Stimulated activated naive CD8-positive, alpha-beta T cell treated with anti-CD3 and anti-CD28 coated beads, Interleukin-15, Interleukin-2, amounts not matched to agents 100 U/mL and 50 U/mL, for 24 hours (primary cell): ENCODE measurements at regions not wholly inside any gene's neighbourhood (a gene's known extent, or its start where the extent isn't known, plus 50 kb on each side); places are given as distances from the start of the nearest gene placed in this dataset.
A peak's percentile ranks its signal among the peaks of the same experiment; 100 is the strongest.

Experiments
- ATAC-seq: fragments of 150-1000 bp; cut with Tn5 transposase; one replicate; pipeline ENCODE4 v1.10.0; 2021
- DNase-seq: peaks from one replicate; pipeline ENCODE4 v3.0.0; 2021

GRCh38 chr2:120477198-120477597 lies 131.3 kb downstream of the INHBB start:
- DNase-seq (no peak), ATAC-seq (no peak)

- no peak for ATAC-seq
- DNase-seq: no peak
Measured at GRCh38 chr2:120477831-120478481, 132.0 kb downstream of the INHBB start.

GRCh38 chr2:120480346-120480902 lies 134.5 kb downstream of the INHBB start:
- ATAC-seq (no peak), DNase-seq (no peak)

GRCh38 chr2:120480903-120481445 lies 135.0 kb downstream of the INHBB start:
- DNase-seq (no peak), ATAC-seq (no peak)

- DNase-seq (no peak), ATAC-seq (no peak)
Measured at GRCh38 chr2:120481446-120482194, 135.7 kb downstream of the INHBB start.

- DNase-seq (no peak), ATAC-seq (peak; percentile 16)
Measured at GRCh38 chr2:120482334-120482733, 136.4 kb downstream of the INHBB start.

GRCh38 chr2:120483355-120483754 lies 137.4 kb downstream of the INHBB start:
- ATAC-seq (no peak), DNase-seq (no peak)

- DNase-seq: no peak
- no peak for ATAC-seq
Measured at GRCh38 chr2:120485096-120485495, 139.2 kb downstream of the INHBB start.

- DNase-seq (no peak), ATAC-seq (no peak)
Measured at GRCh38 chr2:120486441-120486840, 140.5 kb downstream of the INHBB start.

GRCh38 chr2:120486946-120487345 lies 141.0 kb downstream of the INHBB start:
- ATAC-seq (no peak), DNase-seq (no peak)

GRCh38 chr2:120488531-120488930 lies 142.6 kb downstream of the INHBB start:
- ATAC-seq: no peak
- no peak for DNase-seq

- no peak for DNase-seq
- no peak for ATAC-seq
Measured at GRCh38 chr2:120489023-120489422, 143.1 kb downstream of the INHBB start.

- no peak for DNase-seq
- ATAC-seq: no peak
Measured at GRCh38 chr2:120490091-120490798, 144.3 kb downstream of the INHBB start.

- no peak for DNase-seq
- ATAC-seq: no peak
Measured at GRCh38 chr2:120491111-120491625, 145.2 kb downstream of the INHBB start.

GRCh38 chr2:120493231-120493630 lies 147.3 kb downstream of the INHBB start:
- no peak for DNase-seq
- no peak for ATAC-seq

GRCh38 chr2:120494446-120494845 lies 148.5 kb downstream of the INHBB start:
- DNase-seq (no peak), ATAC-seq (no peak)

GRCh38 chr2:120495586-120495985 lies 149.7 kb downstream of the INHBB start:
- ATAC-seq: no peak
- DNase-seq: no peak

GRCh38 chr2:120496235-120496634 lies 150.3 kb downstream of the INHBB start:
- no peak for DNase-seq
- no peak for ATAC-seq

GRCh38 chr2:120496759-120497158 lies 150.8 kb downstream of the INHBB start:
- no peak for ATAC-seq
- no peak for DNase-seq

GRCh38 chr2:120497261-120497977 lies 151.5 kb downstream of the INHBB start:
- DNase-seq: no peak
- ATAC-seq: no peak

GRCh38 chr2:120498121-120498520 lies 152.2 kb downstream of the INHBB start:
- ATAC-seq (no peak), DNase-seq (no peak)
